SK-N-SH treated with all-trans-retinoic acid at 6 μM for 48 hours (cell line): ENCODE measurements at regions not wholly inside any gene's neighbourhood (a gene's known extent, or its start where the extent isn't known, plus 50 kb on each side); places are given as distances from the start of the nearest gene placed in this dataset.

Experiments
- CREB5 ChIP-seq: fragments of 250-450 bp; sonication (Bioruptor Pico); IDR thresholded peaks from 2 replicates; pipeline ENCODE4 v1.5.1; 2020; ENCODE audit warnings: low read depth, mild to moderate bottlenecking, moderate library complexity
- ISL1 ChIP-seq: fragments of 250-450 bp; sonication (Bioruptor Pico); IDR thresholded peaks from 2 replicates; pipeline ENCODE4 v2.1.2; 2022; ENCODE audit warnings: mild to moderate bottlenecking, moderate library complexity
- PATZ1 ChIP-seq: fragments of 250-450 bp; sonication (Bioruptor Pico); IDR thresholded peaks from 2 replicates; pipeline ENCODE4 v1.8.0; 2020; ENCODE audit warnings: mild to moderate bottlenecking, moderate library complexity, borderline replicate concordance
- POU6F1 ChIP-seq: fragments of 250-450 bp; sonication (Bioruptor Pico); IDR thresholded peaks from 2 replicates; pipeline ENCODE4 v1.8.0; 2021; ENCODE audit warnings: low read depth, mild to moderate bottlenecking, moderate library complexity, borderline replicate concordance
- TCF4 ChIP-seq: fragments of 250-450 bp; sonication (Bioruptor Pico); IDR thresholded peaks from 2 replicates; pipeline ENCODE4 v1.8.0; 2021; ENCODE audit warnings: mild to moderate bottlenecking, moderate library complexity, borderline replicate concordance
- ZNF8 ChIP-seq: fragments of 450-650 bp; formaldehyde crosslinking; IDR thresholded peaks from 2 replicates; pipeline ENCODE4 v1.5.0; 2020; ENCODE audit warnings: mild to moderate bottlenecking, moderate library complexity

GRCh38 chr4:14084598-14084997 lies 457.1 kb upstream of the BOD1L1 start:
- TF ChIP-seq PATZ1 (CRISPR knock-in tag) = no peak
- no peak for TF ChIP-seq ISL1 (CRISPR knock-in tag)
- TF ChIP-seq TCF4 (CRISPR knock-in tag) = no peak
- TF ChIP-seq ZNF8 = no peak
- TF ChIP-seq POU6F1 (CRISPR knock-in tag) = no peak
- TF ChIP-seq CREB5 (CRISPR knock-in tag) = no peak
